HuH-7 (cell line): ENCODE measurements at regions not wholly inside any gene's neighbourhood (a gene's known extent, or its start where the extent isn't known, plus 50 kb on each side); places are given as distances from the start of the nearest gene placed in this dataset.

ENCODE experiments used
- DNase-seq: peaks from one replicate; pipeline ENCODE4 v3.0.0; 2011; ENCODE audit warnings: low spot score

DNA sequence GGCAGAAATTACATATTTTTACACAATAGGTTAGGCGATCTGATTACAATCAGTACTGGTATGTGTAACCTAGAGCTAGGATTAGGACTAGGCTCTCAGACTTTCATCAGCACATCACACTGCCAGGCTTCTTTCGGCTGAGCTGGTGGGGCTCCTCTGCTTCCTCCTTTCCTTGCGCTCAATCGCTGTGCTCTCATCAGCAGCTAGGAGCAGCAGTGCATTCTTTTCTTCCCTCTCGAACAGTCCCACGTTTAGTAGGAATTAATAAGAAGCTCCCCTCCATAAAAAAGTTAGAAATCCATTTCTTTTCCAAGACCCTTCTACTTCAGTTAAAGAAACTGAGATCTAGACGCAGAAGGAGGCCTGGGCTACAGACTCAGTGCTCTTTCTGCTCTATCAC, 350.4 kb downstream of the SPRY1 start:
- no peak for DNase-seq

DNA sequence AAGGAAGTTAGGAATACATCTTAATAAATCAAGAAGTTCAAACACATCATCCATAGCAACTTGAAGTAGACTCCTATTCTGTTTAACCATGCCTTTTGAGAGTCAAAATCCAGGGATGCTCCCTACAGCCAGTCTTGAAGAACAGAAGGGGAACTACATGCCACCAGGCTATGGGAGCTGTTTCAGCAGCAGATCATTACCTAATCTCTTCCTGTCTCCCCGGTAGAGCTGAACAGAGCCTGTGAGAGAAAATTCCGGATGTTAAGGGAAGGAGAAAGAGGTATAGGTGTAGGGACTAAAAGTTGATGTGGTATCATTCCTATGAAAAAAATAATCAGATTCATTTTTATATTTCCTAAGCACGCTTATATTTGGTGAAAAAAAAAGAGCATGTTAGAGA, 352.2 kb downstream of the SPRY1 start:
- DNase-seq: no peak

DNA sequence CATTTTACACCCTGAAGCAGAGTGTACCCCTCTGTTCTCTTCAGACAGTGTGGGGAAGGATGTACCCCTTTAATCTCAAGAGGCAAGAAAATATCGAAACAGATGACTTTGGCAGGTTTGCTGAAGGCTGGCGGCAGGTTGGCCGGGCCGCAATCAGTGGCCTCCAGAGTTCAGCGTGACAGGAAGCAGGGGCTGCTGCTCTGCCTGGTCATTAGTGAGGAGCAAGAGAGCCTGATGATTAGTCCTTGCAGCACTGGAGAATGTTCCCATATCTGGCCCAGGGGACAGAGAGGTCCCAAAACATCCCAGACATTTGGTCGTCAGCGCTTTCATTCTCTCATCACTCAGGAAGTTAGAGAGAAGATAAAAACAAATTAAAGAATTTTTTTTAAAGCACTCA, 352.8 kb downstream of the SPRY1 start:
- no peak for DNase-seq

DNA sequence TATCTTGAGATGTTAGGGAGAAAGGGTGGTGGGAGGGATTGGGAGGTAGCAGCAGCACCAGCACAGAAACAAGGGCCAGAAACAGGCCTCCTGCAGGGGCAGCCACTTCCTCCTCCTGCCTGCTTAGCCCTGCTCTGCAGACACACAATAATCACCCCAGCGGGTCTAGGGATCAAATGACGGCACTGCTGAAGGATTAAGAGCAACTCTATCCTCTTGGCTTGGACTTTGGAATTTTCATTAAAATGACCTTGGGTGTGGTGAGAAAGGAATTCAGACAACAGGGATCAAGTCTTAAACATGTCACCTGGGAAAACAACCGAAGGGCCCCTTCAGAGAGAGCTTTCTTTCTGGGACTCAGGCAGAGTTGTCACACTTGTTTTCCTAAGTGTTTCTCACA, 353.4 kb downstream of the SPRY1 start:
- DNase-seq: peak; percentile 59

DNA sequence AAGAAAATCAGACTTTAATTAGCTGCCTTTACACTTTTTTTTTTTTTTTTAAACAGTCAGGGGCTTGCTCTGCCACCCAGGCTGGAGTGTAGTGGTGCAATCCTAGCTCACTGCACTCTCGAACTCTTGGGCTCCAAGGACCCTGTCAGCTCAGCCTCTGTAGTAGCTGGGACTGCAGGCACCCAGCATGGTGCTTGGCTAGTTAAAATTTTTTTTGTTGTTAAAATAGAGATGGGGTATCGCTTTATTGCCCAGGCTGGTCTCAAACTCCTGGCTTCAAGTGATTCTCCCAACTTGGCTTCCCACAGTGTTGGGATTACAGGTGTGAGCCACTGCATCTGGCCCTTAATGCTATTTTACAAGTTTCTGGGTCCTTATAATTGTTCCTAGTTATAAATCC, 359.1 kb downstream of the SPRY1 start:
- DNase-seq: no peak

DNA sequence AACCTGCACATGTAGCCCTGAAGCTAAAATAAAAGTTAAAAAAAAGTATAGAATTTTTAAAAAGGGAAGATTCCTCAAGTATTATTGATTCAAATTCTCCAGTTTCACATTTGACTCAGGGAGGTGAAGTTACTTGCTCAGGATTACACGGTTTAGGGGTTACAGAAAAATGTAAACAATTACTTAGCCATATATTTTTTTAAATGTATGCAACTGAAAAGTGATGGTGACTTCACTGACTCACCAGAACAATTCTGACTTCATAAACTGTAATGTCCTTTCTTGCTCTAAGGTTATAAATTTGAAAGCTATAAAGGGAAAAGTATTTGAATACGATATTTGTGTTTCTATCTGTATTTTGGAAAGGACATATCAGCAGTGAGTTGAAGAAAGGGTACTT, 371.2 kb downstream of the SPRY1 start:
- no peak for DNase-seq

DNA sequence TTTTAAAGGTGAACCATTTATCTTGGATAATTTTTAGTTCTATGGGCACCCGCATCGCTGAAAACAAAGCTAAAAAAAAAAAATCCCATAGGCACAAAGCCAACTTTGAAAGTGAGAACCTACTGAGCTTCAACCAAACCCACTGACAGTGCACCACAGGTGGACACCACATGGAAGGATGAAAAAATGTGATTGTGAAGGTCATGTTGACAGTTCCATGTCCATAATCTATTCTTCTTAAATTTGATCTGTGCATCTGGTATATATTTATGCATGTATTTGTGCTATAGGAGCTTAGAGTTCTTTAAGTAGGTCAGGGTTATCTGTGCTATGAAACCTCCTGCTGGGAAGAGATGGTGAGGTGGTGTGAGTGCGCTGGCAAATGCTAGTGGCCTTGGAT, 374.3 kb downstream of the SPRY1 start:
- no peak for DNase-seq

DNA sequence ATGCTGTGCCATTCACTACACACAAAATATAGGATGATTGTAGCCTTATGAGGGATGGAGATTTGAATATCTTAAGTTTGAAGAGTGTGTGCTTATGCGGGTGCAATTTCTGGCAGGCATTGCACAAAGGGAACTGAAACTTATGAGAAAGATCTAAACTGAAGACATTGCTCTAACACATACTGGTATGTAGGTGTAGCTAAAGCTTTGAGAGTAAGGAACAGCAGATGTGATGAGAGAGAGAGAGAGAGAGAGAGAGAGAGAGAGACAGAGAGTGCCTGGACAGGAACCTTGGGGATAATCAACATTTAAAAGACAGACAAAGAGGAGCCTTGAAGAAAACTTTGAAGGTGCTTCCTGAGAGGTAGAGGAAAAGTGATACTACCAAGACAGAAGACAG, 379.7 kb downstream of the SPRY1 start:
- no peak for DNase-seq

DNA sequence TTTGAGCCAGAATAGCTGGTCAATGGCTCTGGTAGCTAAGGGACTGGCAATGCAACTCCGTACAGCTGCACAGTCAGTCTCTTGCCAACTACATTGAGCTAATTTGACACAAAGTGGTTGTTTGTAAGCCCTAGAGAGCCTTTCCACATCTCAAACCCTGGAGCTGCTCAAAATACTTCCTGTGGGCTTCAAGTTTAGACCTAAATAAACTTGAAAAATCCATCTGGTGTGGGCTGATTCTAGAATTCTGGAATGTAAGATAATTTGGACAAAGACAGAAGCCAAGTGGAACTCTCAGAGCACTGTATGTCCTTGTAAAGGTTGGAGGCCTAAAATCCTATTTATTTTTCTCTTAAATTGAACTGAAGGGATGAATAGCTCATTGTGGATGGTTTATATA, 380.8 kb downstream of the SPRY1 start:
- DNase-seq: no peak

DNA sequence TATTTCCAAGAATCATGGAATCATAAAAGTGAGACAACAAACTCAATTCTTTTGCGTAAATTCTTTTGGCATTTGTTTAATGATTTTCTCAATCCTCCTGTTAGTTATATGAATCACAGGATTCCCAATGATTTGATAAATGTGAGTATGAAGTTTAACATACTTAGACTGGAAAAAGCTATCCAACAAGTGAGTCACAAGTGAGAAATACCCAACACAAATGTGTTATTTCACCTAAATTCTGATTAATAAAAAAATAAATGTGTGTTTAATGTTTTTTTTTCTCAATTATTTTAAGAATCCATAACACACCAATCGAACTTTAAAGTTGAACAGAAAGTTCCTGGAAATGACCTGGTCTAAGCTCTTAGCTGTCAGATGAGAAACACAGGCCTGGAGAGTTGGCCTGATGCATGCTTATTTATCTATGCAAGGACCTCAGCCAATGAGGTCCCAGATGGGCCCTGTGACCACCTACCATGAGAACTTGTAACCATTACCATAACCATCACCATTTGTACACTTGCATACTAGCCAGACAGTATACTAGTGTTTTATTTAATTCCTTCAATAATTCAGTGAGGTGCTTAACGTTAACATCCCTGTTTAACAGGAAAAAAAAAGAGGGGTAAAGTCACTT, 386.7 kb downstream of the SPRY1 start:
- DNase-seq: no peak

DNA sequence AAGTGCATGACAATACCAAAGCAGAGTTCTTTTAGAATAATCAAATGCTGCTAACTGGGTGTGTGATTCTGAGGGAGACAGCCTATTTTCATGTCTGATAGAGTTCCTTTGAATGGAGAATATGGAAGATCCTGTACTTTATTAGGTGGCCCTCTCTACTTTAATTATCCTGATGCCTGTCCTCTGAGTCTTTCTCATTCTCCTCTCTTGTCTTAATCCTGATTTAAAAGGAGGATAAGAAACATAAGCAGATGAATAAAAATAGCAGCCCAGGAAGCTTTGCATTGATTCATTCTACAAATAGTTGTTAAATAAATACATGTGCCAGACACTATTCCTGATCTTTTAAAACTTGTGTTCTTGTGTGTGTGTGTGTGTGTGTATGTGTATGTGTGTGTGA, 387.3 kb downstream of the SPRY1 start:
- no peak for DNase-seq

DNA sequence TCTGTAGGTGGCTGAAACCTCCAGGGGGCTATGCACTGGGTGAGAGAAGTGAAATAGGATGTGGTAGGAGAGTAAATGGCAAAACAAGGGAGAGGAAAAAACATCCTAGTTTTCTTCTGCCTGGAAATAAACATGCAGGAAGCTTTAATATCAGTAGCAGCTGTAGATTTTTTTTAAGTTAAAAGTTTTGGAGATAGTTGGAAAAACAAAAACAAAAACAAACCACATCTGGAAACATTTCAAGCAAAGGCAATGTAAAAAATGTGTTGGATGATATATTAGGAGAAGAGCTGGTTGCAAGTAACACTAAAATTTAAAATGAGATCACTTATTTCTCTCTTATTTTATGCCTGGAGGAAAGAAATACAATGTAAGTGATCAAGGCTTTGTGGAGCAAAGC, 388.0 kb downstream of the SPRY1 start:
- DNase-seq: no peak

DNA sequence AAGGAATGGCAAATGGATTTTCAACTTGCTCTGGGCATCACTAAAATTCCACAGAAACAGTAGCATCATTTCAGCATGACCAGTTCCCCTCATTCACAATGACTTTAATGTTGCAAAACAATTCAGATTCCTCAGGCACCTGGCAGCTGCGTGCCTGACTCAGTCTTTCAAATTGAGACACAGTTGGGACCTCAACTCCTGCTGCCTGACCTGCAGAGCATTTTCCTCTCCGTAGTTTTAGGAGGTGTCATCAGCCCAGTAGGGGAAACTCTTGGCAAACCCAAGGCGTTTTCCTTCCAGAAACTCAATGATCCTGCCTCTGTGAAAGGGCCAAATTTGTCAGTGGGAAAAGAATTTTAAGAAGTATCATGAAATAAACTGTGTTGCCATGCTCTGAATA, 388.9 kb downstream of the SPRY1 start:
- no peak for DNase-seq

DNA sequence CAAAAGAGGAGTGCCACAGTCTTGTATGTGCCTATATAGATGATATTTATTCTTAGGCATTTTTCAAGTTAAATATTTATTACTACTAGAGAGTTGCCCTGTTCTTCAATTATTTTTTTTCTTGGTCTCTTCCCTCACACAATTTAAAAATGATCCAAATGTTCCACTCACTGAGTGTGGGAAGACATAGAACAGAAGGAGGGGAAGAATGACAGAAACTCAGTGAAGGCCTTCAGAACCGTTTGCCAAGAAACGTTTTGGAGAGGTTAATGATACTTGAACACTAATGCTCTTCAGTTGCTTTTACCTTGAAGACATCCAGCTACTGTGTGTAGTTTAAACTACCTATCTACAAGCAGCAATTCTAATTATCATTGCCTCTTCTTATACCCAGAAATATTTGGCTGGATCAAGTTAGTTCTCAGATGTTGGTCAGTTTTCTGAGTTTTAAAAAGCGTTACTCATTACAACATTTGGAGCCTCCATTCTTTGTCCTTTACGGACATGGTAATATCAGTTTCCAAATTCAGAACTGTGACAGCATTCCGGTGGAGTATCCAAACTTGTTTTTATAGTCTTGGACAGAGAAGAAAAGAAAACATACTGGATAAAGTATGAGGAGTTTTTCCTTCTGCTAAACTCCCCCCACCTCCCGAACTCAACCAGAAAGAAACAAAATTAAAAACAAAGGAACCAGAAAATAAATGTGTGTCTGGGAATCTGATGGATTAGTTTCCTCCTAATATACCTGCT, 389.7 kb downstream of the SPRY1 start:
- no peak for DNase-seq

DNA sequence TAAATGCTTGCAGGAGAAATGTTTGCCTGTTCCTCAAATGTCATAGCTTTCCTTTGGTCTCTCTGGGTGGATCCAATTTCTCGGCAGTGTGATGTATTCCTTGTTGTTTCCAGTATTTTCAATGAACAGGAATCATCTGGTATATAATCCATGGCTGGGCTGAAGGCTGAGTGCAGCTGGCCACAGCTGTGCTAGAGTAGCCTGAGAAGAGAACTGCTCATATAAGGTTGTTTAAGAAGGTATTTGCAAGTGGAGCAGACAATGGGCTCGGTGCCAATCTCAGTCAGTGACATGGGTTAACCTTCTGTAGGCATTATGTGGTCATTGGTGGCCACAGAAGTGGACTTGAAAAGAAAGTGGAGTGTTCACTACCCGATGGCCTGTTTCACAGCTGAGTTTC, 390.3 kb downstream of the SPRY1 start:
- DNase-seq: no peak

DNA sequence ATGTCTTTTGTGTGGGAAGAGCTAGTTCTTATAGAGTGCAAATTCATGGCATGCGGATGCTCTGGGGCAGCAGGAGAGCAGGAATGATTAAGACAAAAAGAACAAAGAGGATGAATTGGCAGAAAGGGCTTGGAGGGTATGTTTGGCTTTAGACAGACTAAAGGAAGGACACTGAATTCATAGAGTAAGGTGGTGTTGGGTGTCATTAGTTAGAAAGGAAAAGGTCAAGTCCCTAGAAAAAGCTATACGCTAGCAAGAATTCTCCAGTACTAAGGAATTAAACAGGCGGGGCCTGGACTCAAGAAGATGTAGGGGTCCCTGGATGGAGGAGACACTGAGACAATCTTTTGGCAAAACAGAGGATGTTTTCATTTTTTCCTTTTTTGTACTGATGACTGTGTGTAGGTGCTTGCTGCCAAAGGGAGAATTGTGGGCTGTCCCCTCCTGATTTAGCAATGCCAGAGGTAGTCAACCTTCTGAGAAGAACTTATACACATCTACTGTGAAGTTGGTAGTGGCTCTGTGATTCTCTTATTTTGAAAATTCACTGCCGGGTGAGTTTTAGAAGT, 391.0 kb downstream of the SPRY1 start:
- no peak for DNase-seq

DNA sequence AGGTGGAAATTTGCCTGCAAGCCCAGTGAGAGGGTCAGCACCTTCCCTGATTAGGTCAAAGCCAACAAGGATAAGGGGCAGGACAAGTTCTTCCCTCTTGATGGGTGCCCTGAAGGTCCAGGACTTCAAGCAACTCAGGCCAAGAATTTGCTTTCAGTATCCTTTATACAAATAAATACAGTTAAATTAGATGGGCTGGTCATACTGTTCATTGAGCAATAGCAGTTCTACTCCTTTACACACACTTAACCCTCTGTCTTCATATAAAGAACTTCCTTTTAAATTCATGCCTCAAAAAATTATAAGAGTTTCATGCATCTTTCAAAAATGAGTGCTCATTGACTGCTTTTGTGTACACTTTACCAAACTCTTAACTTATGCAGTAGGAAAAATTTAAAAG, 392.0 kb downstream of the SPRY1 start:
- DNase-seq: no peak

DNA sequence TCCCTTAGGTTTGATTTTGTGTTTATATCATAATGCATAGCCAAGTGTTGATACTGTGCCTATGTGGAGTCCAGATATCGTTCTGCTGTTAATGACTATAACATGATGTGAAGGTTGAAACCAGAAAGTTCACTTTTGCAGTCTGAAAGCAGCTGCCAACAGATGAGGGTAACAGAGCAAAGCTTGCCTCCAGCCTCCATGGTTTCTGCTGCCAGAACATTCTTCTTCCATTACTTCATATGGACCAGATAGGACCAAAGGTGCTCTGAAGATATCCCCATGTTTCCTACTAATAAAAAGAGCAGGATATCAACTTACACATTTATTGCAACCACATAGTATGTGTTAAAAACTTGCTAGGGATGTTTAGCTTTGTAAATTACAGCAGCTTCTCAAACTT, 394.1 kb downstream of the SPRY1 start:
- DNase-seq: no peak

DNA sequence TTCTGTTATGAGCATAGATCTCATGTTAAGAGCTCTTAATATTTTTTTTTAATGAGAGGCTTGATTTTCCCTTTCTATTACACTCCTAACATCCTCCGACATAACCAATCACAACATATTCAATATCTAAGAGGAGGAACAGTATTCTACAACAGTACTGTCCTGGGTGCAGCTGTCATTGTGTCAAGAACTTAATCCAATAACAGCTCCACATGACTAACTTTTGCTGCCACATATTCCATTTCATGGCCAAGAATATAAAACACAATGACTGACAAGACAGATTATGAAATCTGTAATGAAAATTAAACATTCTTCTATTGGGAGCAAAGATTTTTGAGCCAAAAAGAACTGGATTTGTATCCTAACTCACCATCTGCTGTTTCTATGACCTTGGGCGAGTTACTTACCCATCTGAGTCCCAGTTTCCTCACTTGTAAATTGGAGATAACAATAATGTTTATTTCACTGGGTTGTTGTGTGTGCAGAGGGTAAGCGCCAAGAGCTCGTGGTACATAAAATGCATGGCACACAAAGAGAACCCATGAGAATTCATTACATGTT, 405.6 kb downstream of the SPRY1 start:
- no peak for DNase-seq

DNA sequence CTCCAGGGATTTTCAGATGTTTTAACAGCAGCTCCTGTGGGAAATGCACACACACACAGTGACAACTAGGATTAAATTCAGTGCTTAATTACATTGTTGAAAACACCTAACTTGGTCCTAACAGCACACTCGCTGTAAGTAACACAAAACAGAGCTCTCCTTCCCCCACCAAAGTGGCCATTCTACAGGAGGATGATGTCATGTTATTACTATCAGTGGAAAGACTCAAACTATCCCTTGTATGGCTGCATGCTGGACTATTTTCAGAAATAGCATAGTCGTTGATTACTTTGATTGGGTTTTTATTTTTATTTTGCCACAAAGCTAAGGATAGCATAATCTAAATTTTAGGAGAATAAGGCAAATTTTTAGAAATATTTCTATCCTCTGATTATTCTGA, 406.3 kb downstream of the SPRY1 start:
- no peak for DNase-seq

DNA sequence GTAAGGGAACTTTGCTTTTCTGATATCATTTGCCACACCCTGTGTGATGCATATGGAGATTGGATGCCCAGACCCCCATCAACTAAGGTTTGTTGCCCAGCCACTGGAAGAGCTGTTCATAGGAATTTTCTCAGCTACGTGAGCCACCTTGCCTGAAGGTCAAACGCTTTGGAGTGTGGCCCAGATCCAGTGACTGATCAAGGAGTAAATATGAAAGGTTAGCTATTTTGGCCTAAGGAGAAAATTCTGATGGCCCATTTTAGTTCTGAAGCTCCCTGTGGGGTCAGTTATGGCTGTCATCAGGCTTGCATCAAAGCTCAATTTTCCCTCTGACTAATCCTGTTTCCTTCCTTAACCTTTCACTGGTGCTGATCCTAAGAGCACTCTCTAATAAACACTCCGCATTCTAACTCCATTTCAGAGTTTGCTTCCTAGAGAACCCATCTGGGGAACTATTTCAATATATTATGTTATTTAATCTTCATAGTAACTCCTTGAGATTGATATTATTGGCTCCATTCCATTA, 407.7 kb downstream of the SPRY1 start:
- no peak for DNase-seq

DNA sequence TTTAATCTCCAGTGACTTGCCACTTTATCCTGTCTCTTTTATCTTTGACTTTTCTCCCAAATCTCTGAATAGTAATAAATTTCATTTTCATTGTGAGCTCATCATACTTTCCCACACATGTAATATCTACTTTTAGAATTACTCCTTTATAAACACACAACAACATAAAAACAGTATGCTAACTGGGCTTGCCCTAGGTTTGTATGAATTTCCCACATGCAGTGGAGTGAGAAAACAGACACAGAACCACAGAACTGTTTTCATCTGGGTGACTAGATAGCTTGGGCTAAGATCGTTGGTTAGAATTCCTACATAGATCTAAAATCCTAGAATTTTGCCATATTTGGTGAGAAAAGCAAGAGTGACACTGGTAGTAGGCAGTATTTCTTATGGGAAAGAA, 409.5 kb downstream of the SPRY1 start:
- DNase-seq: no peak

DNA sequence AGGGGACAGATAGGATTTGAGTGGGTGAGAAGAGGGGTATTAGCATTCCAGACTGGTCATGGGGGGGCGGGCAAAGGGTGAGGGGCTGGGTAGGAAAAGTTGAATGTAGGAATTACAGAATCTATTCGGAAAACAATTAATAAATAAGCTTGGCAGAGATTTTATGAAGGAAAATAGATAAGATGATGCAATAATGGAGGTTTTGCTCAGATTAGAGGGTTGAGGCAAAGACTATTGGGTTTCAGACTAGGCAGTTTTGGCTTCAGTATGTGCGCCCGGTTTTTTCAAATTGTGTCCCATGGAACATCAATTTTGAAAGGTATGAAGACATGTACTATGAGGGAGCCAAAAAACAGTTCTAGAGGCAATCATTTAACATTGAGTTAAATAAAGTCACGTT, 410.6 kb downstream of the SPRY1 start:
- no peak for DNase-seq
